Stomach (tissue), 8 donors: ENCODE measurements at regions not wholly inside any gene's neighbourhood (a gene's known extent, or its start where the extent isn't known, plus 50 kb on each side); places are given as distances from the start of the nearest gene placed in this dataset.

Source experiments
- DNase-seq, 2 donors: peaks; one replicate each; pipeline versions ENCODE4 v3.0.0 to v3.0.0-alpha.2; 2013 to 2019
- H3K27ac ChIP-seq, 5 donors: fragments of 200-600 bp in 4 of 5; sonication (generic) in 4 of 5; one replicate each; pipeline ENCODE4 v1.5.1; 2013 to 2019; ENCODE audit warnings: mild to moderate bottlenecking in 1 of 5, moderate library complexity in 1 of 5
- H3K27me3 ChIP-seq, 3 donors: fragments of 200-600 bp; sonication (generic); one replicate each; pipeline ENCODE4 v1.5.1; 2017 to 2019; ENCODE audit warnings: mixed run types in 1 of 3
- H3K36me3 ChIP-seq, 4 donors: fragments of 200-600 bp; sonication (generic); 1 replicate in 3 of 4; 2 replicates in 1 of 4; pipeline ENCODE4 v1.5.1; 2016 to 2019
- H3K4me1 ChIP-seq, 4 donors: fragments of 200-600 bp; sonication (generic); one replicate each; pipeline ENCODE4 v1.5.1; 2016 to 2019
- H3K4me3 ChIP-seq, 4 donors: fragments of 200-600 bp; sonication (generic) in 3 of 4; one replicate each; pipeline ENCODE4 v1.5.1; 2016 to 2019; ENCODE audit warnings: mild to moderate bottlenecking in 1 of 4
- H3K9me3 ChIP-seq, 4 donors: fragments of 200-600 bp; sonication (generic); one replicate each; pipeline ENCODE4 v1.5.1; 2016 to 2019
- CTCF ChIP-seq, 7 experiments: fragments of 450-650 bp in 4 of 7; fragments of 200-600 bp in 3 of 7; sonication (generic) in 3 of 7; IDR thresholded peaks; one replicate each; pipeline ENCODE4 v1.5.1; 2016 to 2019; ENCODE audit warnings: antibody characterized with exemption in 7 of 7, control low read depth in 2 of 7, mild to moderate bottlenecking in 1 of 7
- EP300 ChIP-seq: sonication (generic); formaldehyde crosslinking; IDR thresholded peaks from one replicate; pipeline ENCODE4 v1.6.1; 2017; ENCODE audit warnings: antibody characterized with exemption
- POLR2A ChIP-seq, 4 donors: fragments of 450-650 bp; IDR thresholded peaks; one replicate each; pipeline ENCODE4 v1.6.1; 2016; ENCODE audit warnings: antibody characterized with exemption in 4 of 4, control low read depth in 2 of 4, mild to moderate bottlenecking in 1 of 4, moderate library complexity in 1 of 4
- POLR2AphosphoS5 ChIP-seq, 3 donors: sonication (generic); formaldehyde crosslinking; IDR thresholded peaks; one replicate each; pipeline ENCODE4 v1.6.1; 2016; ENCODE audit warnings: antibody characterized with exemption in 3 of 3
- WGBS, 5 donors: extraction: QIAGEN DNeasy Blood & Tissue Kit in 3 of 5; methylation state at CpG; one replicate each; pipeline versions ENCODE4 v1.1.5 to v1.1.7; 2013 to 2018; 5-methylcytosine and 5-hydroxymethylcytosine counted together
- intact Hi-C: fragments of 100-400 bp; cut with DNase I; formaldehyde crosslinking; loops from one replicate; pipeline ENCODE4 v1.15.1; 2023; ENCODE audit warnings: low total_unique reads
- donor health status: healthy with polysubstance abuse.
- donor health status: Bipolar disorder and iron deficiency.
- donor health status: healthy.

- DNase-seq: peak in 1 of 2 donors; percentile 23
- H3K4me1 ChIP-seq: no peaks in the 10 kb centered on the region
- no peak overlapping the region for H3K4me3 ChIP-seq
- intact Hi-C loops: no loop called here
- WGBS, 5 donors: 29 to 58% (median 50%) methylated on average over 5 to 10 of the region's 10 CpGs
- H3K27me3 ChIP-seq: peaks cover 0 to 15% (median 0%) of the 10 kb centered on the region in 3 donors
- H3K36me3 ChIP-seq: no peaks in the 10 kb centered on the region
- no peak overlapping the region for H3K27ac ChIP-seq
- TF ChIP-seq EP300: no peak
- no peak for TF ChIP-seq CTCF (IDR thresholded peaks at IDR 0.05)
- TF ChIP-seq POLR2AphosphoS5 (IDR thresholded peaks at IDR 0.05): no peak
- TF ChIP-seq POLR2A (IDR thresholded peaks at IDR 0.05): no peak
- peaks cover 0 to 3% (median 0%) of the 10 kb centered on the region in 4 donors for H3K9me3 ChIP-seq
Measured at GRCh38 chrX:39653691-39654090, 444.1 kb downstream of the BCOR start.

DNA sequence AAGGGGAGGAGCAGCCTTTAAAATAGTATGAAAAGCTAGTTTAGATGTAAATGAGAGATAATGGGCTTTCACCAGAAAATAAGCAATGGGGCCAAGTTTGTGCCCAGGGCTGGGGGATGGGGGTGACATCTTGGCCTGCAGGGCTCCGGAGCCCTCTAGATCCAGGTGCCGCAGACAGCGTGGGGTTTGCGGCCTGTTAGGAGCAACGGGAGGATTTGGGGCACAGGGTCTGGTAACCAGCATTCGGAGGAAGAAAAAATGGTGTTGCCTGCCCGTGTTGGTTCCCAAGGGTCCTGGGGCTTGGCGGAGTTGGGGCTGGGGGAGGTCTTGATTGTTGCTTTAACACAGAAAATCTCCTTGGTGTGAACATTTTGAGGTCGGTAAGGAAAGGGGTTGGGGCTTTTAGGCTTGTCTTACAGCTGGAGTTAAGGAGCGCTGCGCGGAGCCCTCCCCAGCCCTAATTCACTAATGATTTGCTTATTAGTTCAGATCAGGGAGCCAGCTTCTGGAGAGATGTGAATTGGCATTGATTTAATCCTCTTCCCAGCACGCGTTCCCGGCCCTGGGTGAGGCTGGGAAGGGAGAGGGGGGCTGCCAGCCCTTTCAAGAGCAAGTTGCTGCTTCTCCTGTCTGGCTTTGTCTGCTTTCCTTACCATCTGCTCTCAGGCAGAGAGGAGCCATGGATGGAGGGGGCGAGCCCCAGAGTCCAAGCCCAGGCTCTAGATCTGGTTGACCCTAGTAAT, 443.4 kb downstream of the BCOR start:
- 65 to 85% (median 74%) methylated on average over 12 to 16 of the region's 16 CpGs for WGBS, 5 donors
- TF ChIP-seq POLR2AphosphoS5 (IDR thresholded peaks at IDR 0.05) (no peak), POLR2A (IDR thresholded peaks at IDR 0.05) (no peak), CTCF (IDR thresholded peaks at IDR 0.05) (no peak), EP300 (no peak)
- intact Hi-C loops: no loop called here
- H3K9me3 ChIP-seq: no peaks in the 10 kb centered on the region
- no peaks in the 10 kb centered on the region for H3K4me1 ChIP-seq
- DNase-seq: peak in 1 of 2 donors; percentile 25
- no peak overlapping the region for H3K27ac ChIP-seq
- H3K4me3 ChIP-seq: no peak overlapping the region
- no peaks in the 10 kb centered on the region for H3K36me3 ChIP-seq
- peaks cover 0 to 15% (median 0%) of the 10 kb centered on the region in 3 donors for H3K27me3 ChIP-seq

DNA sequence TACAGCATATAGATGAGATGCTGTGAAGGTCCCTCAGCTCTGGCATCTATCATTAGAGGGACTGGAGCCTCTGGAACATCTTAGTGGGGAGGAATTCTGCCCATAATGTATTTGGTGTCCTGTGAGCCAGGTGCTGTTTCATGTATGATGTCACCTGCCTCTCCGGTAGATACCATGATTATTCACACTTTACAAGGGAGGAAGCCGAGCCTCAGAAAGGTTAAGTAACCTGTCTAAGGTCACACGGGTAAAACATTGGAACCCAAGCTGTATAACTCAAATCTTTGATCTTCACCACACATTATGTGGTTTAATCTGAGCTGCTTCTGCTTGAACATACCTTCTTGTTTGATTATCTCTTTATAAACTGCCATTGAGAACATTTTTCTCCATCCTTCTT, 442.8 kb downstream of the BCOR start:
- no peaks in the 10 kb centered on the region for H3K4me1 ChIP-seq
- H3K9me3 ChIP-seq: no peaks in the 10 kb centered on the region
- no peak overlapping the region for H3K27ac ChIP-seq
- DNase-seq: no peak
- intact Hi-C loops: no loop called here
- 50 to 68% (median 61%) methylated on average over 3 of the region's 3 CpGs for WGBS, 5 donors
- TF ChIP-seq CTCF (IDR thresholded peaks at IDR 0.05): no peak
- no peak for TF ChIP-seq EP300
- TF ChIP-seq POLR2AphosphoS5 (IDR thresholded peaks at IDR 0.05): no peak
- no peak for TF ChIP-seq POLR2A (IDR thresholded peaks at IDR 0.05)
- no peaks in the 10 kb centered on the region for H3K36me3 ChIP-seq
- H3K4me3 ChIP-seq: no peak overlapping the region
- H3K27me3 ChIP-seq: peaks cover 0 to 15% (median 0%) of the 10 kb centered on the region in 3 donors

DNA sequence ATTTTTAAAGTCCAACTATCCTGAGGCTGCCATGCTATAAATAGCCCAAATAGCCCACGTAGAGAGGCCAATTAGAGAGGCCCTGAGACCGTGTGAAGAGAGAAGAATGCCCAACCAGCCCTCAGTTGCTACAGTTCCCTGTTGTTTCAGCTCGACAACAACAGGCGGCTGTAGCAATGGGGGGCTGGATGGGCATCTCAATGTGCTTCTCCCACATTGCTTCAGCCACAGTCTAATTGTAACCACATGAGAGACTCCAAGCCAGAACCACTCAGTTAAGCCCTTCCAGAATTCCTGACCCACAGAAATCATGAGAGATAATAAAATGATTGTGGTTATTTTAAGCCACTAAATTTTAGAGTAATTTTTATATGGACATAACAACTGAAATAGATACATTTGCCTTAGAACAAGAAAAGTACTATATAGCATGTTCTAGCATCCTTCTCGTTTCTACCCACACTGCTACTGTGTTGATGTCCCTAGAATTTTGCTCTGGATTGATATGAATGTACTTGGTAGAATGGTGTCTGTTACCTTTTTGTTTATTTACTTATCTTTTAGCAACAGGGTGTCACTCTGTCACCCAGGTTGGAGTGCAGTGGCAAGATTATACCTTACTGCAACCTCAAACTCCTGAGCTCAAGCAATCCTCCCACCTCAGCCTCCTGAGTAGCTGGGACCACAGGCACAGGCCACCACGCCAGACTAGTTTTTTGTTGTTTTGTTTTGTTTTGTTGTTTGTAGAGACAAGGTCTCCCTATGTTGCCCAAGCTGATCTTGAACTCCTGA, 436.4 kb downstream of the BCOR start:
- no peaks in the 10 kb centered on the region for H3K4me1 ChIP-seq
- intact Hi-C loops: no loop called here
- no peak for TF ChIP-seq CTCF (IDR thresholded peaks at IDR 0.05)
- no peak for TF ChIP-seq EP300
- no peak for TF ChIP-seq POLR2AphosphoS5 (IDR thresholded peaks at IDR 0.05)
- TF ChIP-seq POLR2A (IDR thresholded peaks at IDR 0.05): no peak
- H3K9me3 ChIP-seq: peaks cover 0 to 6% (median 0%) of the 10 kb centered on the region in 4 donors
- no peaks in the 10 kb centered on the region for H3K27me3 ChIP-seq
- H3K4me3 ChIP-seq: no peak overlapping the region
- H3K36me3 ChIP-seq: no peaks in the 10 kb centered on the region
- 62 to 86% (median 80%) methylated on average over 5 to 6 of the region's 6 CpGs for WGBS, 5 donors
- no peak for DNase-seq
- H3K27ac ChIP-seq: no peak overlapping the region
